SK-N-DZ (cell line): ENCODE measurements at regions not wholly inside any gene's neighbourhood (a gene's known extent, or its start where the extent isn't known, plus 50 kb on each side); places are given as distances from the start of the nearest gene placed in this dataset.

Experiments used
- DNase-seq: peaks from one replicate; pipeline ENCODE4 v3.0.0-alpha.2; 2015; ENCODE audit warnings: low spot score

DNA sequence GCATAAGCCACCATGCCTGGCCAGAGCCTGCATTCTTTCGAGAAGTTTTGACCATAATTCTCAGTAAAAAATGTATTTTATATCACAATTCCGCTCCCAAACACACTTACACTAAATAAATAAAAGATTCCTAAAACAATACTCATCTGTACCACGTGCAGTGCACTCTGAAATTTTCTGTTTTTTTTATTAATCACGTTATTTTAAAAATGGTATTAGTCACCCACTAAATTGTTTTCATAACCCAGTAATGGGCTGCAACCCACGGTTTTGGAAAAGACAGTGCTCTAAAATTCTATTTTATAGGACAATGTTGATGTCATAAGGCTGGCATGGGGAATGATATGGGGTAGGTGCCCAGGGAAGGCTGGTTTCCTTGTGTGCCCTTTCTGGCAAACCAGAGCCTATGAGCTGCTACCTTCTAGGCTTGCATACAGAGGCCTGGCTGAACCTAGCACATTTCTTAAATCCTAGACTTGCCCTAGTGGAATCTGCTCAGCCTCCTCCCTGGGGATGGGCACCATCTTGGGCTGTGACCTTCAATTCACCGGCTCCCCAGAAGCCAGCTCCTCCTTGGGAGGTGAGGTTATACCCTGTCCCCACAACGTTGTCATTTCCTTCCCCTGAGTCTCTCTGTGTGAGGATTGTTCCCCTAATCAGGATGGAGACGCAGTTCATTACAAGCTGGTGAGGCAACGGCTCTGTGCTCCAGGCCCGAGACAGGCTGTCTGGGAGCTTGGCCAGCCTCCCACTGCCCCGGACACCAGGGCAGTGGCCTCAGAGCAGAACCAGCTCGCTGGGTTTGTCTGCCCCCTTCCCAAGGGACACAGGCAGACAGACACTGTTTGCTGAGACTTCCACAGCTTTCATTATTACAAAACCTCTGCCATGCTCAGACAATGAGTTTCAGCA is 116.5 kb upstream of the NAV2 start:
- no peak for DNase-seq

DNA sequence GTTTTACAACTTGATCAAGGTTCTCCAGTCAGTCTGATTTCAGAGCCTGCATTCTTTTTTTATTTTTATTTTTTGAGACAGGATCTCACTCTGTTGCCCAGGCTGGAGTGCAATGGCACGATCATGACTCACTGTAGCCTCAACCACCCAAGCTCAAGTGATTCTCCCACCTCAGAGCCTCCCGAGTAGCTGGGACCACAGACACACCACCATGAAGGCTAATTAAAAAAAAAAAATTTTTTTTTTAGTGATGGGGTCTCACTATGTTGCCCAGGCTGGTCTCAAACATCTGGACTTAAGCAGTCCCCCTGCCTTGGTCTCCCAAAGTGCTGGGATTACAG is 117.2 kb upstream of the NAV2 start:
- no peak for DNase-seq

DNA sequence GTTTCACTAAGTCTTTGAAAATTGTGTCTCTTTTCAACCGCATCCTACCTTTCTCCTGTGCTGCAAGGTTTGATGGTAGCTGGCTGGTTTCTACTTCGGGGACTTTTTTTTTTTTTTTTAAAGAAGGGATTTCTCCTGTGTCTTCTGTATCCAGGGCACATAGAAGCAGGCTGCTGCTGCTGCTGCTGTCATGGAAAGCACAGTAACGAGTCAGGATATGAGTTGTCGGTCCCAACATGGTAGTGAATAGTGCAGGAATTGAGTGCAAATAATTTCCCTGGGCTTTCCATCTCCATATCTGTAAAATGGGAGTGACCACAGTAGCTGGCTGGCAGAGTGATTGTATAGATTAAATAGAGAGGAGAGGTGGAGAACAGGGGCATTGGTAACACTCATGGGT is 118.3 kb upstream of the NAV2 start:
- DNase-seq = no peak

DNA sequence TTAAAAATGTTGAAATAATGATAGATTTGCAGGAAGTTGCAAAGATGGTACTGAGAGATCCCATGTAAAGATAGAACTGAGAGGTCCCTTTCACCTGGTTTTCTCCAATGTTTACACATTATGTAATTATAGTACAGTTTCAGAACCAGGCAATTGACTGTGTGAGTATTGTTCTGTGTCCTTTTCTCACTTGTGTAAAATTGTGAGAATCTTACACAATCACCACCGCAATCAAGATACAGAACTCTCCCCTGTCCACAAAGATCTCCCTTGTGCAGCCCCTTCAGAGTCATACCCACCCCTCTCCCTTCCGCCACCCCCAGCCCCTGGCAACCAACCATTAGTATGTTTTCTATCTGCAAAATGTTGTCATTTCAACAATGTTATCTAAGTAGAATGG is 119.8 kb upstream of the NAV2 start:
- DNase-seq = no peak

DNA sequence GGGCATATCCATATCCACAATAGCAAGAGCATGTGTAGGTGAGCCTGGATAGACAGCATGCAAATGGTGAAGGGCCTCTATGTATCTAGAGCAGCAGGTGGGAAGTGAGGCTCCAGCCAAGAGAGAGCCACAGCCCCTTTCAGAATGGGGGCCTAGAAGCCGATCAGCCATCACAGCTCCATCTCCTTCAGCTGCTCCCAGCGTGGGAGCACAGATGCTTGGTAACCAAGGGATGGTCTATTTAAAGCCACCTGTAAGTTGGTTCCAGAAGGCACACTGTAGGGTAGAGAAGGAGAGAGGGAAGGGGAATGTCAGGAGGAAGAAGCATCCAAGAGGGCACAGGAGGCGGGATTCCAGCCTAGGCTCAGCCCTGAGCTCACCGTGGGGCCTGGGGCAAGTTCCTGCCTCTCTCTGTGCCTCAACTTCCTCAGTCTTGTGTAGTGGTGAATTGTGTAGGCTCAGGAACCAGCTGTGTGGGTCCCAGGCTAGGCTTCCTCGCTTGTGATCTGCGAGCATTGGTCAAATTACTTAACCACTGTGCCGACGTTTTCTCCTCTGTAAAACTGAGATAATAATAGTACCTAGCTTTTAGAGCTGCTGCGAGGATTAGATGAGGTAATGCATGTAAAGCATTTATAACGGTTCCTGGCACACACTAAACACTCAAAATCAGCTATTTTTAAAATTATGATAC is 122.9 kb upstream of the NAV2 start:
- no peak for DNase-seq

DNA sequence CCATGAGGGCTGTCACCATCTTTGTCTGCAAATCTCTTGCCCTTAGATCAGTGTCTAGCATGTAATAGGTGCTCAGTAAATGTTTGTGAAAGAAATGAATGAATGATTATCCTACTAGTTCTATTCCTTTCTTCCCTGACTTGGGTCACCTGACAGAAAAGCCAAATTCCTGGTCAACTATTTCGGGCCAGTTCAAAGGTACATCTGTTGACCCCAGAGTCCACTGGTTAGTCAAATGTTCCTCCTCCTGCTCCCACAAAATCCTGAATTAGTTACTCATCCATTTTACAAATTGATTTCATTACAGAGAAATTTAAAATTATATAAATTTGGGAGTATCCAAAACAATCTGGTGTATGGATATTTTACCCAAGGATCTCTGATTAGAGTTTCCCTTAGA is 124.7 kb upstream of the NAV2 start:
- no peak for DNase-seq

DNA sequence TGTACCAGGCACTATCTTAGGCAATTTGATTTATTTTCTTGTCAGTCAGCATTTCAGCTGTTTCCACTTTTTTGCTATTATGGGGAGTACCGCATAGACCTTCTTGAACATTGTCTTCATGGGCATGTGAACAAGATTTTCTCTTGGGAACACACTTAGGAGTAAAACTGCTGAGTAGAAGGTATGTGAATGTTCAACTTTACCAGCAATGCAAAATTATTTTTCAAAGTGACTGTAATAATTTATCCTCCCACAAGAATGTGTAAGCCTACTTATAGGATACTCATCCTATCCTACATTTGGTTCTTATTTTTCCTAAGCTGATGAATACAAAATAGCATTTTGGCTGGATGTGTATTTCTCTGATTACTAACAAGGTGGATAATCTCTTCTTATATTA is 132.0 kb upstream of the NAV2 start:
- no peak for DNase-seq

DNA sequence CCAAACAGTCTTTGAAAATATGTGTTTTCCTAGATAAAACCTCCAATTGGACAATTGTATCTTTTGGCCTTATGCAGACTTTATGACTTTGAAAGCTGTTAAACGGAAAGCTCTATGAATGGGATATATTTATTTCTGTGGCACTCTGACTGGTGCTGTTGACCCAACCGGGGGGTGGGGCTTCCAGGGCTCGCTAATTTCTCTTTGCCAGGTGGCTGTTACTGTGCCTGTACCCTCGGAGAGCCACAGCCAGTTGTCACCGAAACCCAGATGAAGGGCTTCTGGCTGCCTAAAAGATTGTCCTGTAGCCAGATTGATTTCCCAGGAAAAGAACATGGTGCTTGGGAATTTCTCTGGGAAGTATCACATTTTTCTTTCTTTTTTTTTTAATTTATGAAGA is 132.7 kb upstream of the NAV2 start:
- DNase-seq = no peak

DNA sequence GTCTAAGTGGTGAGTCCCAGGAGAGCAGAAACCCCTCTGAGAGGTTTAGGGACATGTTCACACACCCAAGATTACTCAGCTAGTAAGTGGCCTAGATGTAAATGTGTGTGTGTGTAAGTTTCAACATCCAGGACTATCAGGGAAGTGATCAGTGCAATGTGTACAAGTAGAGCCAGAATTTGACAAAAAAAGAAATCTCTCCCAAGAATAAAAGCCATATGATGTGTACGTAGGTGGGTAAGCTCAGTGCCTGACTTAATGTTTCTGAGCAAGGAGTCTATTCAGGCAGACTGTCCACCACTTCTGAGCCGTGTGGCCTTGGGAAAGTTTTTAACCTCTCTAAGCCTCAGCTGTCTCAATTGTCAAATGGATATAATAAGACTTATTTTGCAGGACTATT is 133.8 kb upstream of the NAV2 start:
- no peak for DNase-seq

DNA sequence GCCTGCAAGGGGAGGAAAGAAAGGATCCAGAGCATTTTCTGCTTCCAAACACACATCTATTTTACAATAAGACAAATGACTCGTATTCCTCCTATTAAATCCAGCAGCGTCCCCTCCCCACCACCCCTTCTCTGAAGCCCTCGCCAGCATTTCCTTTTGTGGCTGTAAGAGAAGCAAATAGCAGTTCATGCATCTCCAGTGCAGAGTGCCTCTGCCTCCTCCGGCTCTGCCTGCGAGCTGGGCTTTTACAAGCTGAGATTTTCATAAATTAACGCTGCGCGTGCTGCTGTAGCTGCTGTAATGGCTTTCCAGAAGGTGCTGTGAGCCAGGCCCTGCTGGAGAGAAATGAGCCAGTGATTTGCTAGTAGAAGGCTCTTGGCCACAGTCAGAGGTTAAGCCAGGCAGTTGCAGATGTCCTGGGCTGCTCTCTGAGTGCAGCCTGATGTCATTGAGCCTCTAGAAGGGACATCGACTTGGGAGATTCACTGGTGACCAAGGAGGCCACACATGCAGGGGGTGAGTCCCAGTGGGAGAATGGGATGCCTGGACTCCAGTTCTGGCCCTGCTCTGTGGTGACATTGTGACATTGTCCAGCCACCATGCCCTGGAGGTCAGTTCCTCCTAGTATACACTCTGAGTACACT is 134.5 kb upstream of the NAV2 start:
- DNase-seq = peak; percentile 49

DNA sequence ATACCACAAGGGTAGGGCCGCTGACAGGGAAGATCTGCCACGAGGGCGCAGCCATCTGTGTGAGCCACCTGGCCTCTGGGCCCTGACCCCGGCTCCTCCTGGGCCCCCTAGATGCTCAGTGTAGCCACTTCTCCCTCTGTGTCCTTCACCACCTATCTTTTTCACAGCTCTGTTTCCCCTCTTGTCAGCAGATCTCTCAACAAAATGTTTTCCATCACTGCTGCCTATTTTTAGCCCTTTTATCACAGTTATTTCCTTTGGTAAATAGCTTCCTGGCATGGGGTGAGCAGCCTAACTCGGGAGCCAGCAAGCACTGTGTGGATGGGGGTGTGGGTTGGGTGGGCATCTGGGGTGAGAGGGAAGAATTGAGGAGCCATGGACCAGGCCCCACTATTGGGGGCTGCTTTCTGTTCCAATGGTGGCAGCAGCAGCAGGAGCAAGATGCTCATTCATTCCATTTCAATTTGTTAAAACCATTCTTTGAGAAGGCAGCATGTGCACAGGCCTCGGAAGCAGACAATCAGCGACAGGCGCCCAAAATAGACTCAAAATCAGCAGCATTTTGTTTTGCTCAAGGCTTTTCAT is 135.2 kb upstream of the NAV2 start:
- DNase-seq = no peak

DNA sequence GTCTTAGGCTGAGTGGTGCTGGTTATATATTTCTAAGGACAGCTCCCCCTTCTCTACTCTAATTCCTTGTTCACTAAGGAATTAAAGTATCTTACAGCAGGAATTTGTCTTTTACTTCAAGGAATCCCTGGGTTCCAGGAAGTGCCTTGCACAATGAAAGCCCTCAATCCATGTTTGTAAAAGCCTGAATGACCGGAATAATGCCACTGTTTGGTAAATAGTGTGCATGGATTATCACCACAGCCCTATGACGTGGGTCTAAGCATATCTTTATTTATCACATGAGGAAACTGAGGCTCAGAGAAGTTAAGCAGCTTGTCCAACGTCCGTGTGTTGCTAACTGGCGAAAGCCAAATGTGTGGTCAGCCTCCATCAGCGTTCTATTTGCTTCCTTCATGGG is 135.7 kb upstream of the NAV2 start:
- DNase-seq = no peak

DNA sequence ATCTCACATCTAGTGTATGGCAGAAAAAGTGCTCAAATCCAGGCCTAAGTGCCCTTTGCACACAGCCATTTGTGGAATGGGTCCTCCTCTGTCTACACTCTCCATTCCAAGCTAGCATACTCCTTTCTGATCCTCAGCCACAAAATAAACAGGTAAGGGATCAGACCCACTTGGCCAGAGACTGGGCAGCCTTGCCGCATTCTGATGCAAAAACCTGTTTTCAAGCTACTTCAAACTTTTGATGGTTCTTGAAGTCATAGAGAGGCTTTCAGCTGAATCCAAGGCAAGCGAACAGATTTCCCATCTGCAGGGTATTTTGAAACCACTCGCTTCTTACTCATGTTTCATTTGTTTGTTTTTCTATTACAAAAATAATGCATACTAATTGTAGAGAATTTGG is 136.6 kb upstream of the NAV2 start:
- DNase-seq = no peak

DNA sequence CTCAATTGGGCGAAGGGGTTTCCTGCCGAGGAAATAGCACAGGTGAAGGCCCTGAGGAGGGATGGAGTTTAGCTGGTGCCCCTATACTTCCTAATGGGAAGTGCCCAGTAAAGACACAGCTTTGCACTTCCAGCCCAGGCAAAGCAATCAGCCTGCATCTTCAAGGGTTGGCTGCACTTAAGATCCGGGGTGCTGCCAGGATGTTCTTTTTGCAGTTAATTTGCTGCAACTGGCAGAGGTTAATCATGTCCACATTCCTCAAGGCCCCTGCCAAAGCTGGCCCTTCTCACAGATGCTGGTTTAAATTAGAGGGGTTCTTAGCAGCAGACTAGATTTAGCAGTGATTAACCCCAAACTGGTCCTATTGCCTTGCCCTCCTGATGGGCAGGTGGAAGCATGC is 137.7 kb upstream of the NAV2 start:
- no peak for DNase-seq

DNA sequence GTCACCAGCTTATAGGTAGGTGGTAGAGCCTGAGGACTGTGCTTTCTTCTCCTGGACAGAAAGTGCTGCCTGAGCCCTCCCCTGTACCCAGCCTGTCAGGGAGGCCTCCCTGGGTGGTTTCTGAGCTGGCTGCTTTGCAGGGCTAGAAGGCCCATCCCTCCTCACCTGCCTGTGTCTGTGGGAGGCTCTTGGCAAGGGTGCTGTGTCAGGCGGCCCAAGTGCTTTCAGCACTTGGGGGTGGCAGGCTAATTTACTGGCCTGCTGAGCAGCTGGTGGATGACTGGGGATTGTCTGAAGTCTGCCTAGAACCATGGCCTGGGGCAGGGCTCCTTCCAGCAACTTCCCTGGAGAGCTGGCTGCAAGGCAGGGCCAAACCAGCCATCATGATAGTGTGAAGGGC is 139.0 kb upstream of the NAV2 start:
- DNase-seq = no peak

DNA sequence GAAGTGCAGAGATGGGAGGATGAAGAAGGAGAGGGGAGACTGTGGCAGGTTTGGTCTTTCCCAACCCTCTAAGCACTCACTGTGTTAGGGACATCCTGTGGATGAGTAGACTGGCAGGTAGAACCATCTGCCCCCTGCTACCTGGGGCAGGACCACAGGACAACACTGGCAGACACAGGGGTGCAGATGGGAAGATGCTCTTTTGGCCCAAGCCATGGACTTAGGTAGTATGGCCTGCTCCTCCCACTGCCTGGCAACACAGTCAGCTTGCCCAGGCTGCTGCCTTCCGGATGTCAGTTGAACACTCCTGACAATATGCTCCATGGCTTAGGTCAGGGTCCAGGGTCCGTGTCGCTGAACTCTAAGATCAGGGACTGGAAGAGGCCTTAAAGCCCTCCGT is 140.7 kb upstream of the NAV2 start:
- no peak for DNase-seq

DNA sequence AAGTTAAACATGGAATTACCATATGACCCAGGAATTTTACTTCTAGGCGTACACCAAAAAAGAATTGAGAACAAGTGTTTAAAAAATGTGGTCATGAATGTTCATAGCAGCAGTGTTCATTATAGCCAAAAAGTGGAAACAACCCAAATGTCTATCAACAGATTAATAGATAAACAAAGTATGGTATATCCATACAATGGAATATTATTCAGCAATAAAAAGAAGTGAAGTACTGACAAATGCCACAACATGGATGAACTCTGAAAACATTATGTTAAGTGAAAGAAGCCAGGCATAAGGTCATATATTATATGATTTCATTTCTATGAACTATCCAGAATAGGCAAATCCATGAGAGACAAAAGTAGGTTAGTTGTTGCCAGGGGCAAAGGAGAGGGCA is 141.7 kb upstream of the NAV2 start:
- DNase-seq = no peak

DNA sequence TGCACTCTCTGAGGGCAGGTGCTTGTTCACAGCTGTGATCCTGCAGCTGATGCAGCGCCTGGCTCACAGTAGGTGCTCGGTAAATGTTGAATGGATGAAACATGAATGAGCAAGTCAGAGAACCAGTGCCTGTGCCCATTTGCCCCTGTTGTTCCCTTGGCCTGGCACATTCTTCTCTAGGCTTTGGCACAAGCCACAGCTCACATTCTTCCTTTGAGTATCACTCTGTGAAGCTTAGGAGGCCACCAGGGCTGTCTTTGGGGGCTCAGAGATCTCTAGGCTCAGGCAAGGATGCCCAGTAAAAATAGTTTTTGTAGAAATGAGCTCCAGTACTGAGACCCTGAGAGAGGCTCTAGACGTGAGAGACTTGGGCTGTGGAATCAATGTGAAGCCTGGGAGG is 144.6 kb upstream of the NAV2 start:
- no peak for DNase-seq

DNA sequence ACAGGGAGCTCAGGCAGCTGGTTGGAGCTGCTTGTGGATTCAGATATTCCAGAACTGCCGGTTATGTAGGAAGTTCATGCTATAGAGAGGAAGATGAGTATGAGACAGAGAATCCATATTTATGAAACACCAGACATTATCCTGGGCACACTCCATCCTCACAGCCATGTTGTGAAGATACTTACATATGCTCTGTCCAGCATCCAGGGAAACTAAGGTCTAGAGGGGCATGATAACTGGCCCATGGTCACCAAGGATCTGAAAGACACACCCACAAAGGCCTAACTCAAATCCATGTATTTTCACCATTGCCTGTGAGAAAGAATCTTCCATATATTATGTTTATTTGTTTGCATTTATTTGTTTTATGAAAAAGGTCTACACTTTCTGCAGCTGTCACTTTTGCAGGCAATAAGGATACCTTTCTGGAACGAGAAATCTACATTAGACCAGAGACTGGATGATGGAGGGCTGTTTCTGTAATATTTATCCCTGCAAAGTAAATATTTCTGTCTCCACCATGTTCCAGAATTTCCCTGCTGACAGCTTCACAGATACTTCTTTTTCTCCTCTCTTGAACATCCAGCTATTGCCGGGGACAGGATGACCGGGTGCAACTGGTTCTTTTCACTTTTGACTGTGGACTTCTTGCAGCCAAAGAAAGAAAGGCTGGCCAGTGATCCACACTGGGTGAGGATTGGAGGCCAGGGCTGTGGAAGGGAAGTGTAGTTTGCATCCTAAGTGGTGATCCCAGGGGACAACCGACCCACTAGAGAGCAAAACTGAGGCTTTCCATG is 145.9 kb upstream of the NAV2 start:
- no peak for DNase-seq

DNA sequence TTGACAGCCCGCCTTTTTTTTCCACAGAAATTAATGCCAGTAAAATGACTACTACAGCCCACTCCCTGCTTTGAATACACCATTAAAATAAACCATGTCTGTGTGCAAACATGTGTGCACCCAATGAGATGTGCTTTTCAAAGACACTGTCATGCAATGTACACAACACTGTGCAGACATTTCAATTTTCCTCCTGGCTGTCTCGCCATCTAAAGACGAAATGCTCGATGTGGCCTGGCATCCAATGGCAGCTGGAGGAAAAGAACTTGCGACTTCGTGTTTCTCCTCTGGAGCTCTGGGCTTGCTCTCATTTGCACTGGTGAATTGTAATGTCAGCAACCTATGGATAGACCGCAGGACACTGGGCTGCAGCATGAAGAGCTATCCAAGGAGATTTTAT is 147.0 kb upstream of the NAV2 start:
- no peak for DNase-seq

DNA sequence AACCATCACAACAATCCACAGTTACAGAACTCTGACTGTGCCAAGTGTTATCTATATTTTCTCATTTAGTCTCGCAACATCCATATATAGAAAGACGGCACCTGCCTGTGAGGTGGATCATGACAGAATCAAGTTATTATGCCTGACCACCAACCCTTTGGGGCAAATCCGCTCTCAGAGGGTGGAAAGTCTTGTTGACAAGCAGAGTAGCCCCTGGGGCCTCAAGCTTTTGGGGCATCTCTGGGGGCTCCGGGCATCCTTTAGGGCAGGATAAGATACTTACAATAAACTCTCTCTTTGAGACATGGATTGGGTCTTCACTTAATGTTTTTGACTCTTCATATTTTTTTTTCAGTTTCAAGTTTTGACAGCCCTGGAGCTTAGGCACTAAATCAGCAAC is 150.5 kb upstream of the NAV2 start:
- no peak for DNase-seq

DNA sequence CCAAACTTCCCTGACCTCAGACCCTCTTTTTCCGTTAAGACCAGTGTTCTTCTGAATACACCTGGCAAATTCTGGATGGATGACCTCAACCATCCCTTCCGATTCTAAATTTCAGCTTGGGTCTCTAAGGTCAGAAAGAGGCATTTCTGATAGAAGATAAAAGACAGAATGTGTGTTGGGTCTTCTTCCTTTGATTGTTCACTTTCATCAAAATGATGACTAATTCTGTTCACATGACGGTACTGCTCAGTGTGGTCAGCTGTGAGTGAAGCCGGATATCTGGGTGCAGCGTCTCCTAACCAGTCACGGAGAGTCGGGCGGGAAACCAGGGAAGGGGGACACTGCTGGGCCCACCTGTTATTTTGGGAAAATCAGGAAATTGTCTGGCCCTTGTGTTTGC is 151.6 kb upstream of the NAV2 start:
- no peak for DNase-seq
